Peyer's patch (tissue), 4 donors: ENCODE measurements at regions not wholly inside any gene's neighbourhood (a gene's known extent, or its start where the extent isn't known, plus 50 kb on each side); places are given as distances from the start of the nearest gene placed in this dataset.

Experiments
- DNase-seq, 3 donors: peaks; one replicate each; pipeline ENCODE4 v3.0.0-alpha.2; 2017 to 2019
- H3K27ac ChIP-seq, 4 donors: fragments of 200-600 bp; sonication (generic); one replicate each; pipeline ENCODE4 v1.5.1; 2016 to 2019
- H3K27me3 ChIP-seq, 2 donors: fragments of 200-600 bp; sonication (generic); one replicate each; pipeline ENCODE4 v1.5.1; 2019
- H3K36me3 ChIP-seq, 3 donors: fragments of 200-600 bp; sonication (generic); one replicate each; pipeline ENCODE4 v1.5.1; 2016 to 2019
- H3K4me1 ChIP-seq, 4 donors: fragments of 200-600 bp; sonication (generic); one replicate each; pipeline ENCODE4 v1.5.1; 2016 to 2019
- H3K4me3 ChIP-seq, 4 donors: fragments of 200-600 bp; sonication (generic); 1 replicate in 3 of 4; 2 replicates in 1 of 4; pipeline ENCODE4 v1.5.1; 2016 to 2019; ENCODE audit warnings: mild to moderate bottlenecking in 1 of 4
- H3K9me3 ChIP-seq, 4 donors: fragments of 200-600 bp; sonication (generic); one replicate each; pipeline ENCODE4 v1.5.1; 2016 to 2019; ENCODE audit warnings: mild to moderate bottlenecking in 1 of 4
- CTCF ChIP-seq, 6 experiments: fragments of 450-650 bp in 4 of 6; fragments of 200-600 bp in 2 of 6; sonication (generic) in 1 of 6; IDR thresholded peaks; one replicate each; pipeline ENCODE4 v1.5.1; 2017 to 2019; ENCODE audit warnings: antibody characterized with exemption in 6 of 6, mild to moderate bottlenecking in 3 of 6, moderate library complexity in 1 of 6
- POLR2A ChIP-seq, 2 donors: fragments of 450-650 bp; IDR thresholded peaks; one replicate each; pipeline ENCODE4 v1.5.1; 2017; ENCODE audit warnings: antibody characterized with exemption in 2 of 2, mild to moderate bottlenecking in 2 of 2, moderate library complexity in 2 of 2

- Histone ChIP-seq H3K27ac (no peak overlapping the region), H3K36me3 (no peaks in the 10 kb centered on the region), H3K4me1 (no peaks in the 10 kb centered on the region), H3K4me3 (no peak overlapping the region), H3K27me3 (no peaks in the 10 kb centered on the region), H3K9me3 (no peaks in the 10 kb centered on the region)
- TF ChIP-seq POLR2A (IDR thresholded peaks at IDR 0.05) (no peak), CTCF (IDR thresholded peaks at IDR 0.05) (no peak)
- DNase-seq, result no peak
Measured at GRCh38 chr13:111984349-111984748, 82.6 kb upstream of the SOX1 start.

- Histone ChIP-seq H3K4me1 (no peaks in the 10 kb centered on the region), H3K4me3 (no peak overlapping the region), H3K9me3 (no peaks in the 10 kb centered on the region), H3K36me3 (no peaks in the 10 kb centered on the region), H3K27me3 (no peaks in the 10 kb centered on the region), H3K27ac (no peak overlapping the region)
- DNase-seq, result no peak
- TF ChIP-seq CTCF (IDR thresholded peaks at IDR 0.05), result no peak
- TF ChIP-seq POLR2A (IDR thresholded peaks at IDR 0.05), result no peak
Measured at GRCh38 chr13:111990362-111990761, 76.6 kb upstream of the SOX1 start.

GRCh38 chr13:111992911-111993310, 74.0 kb upstream of the SOX1 start:
- no peak for DNase-seq
- H3K4me1 ChIP-seq, result no peaks in the 10 kb centered on the region

GRCh38 chr13:111993691-111994090, 73.3 kb upstream of the SOX1 start:
- no peaks in the 10 kb centered on the region for H3K27me3 ChIP-seq
- no peak for TF ChIP-seq CTCF (IDR thresholded peaks at IDR 0.05)
- DNase-seq, result no peak

More at GRCh38 chr13:111992911-111993310, 74.0 kb upstream of the SOX1 start:
- Histone ChIP-seq H3K4me3 (no peak overlapping the region), H3K27ac (no peak overlapping the region), H3K9me3 (no peaks in the 10 kb centered on the region), H3K36me3 (no peaks in the 10 kb centered on the region), H3K27me3 (no peaks in the 10 kb centered on the region)
- no peak for TF ChIP-seq CTCF (IDR thresholded peaks at IDR 0.05)
- TF ChIP-seq POLR2A (IDR thresholded peaks at IDR 0.05), result no peak

GRCh38 chr13:111994578-111994977, 72.4 kb upstream of the SOX1 start:
- H3K4me3 ChIP-seq, result no peak overlapping the region
- no peaks in the 10 kb centered on the region for H3K27me3 ChIP-seq
- DNase-seq, result no peak
- TF ChIP-seq CTCF (IDR thresholded peaks at IDR 0.05) (no peak), POLR2A (IDR thresholded peaks at IDR 0.05) (no peak)
- H3K27ac ChIP-seq, result no peak overlapping the region
- H3K36me3 ChIP-seq, result no peaks in the 10 kb centered on the region
- no peaks in the 10 kb centered on the region for H3K4me1 ChIP-seq
- no peaks in the 10 kb centered on the region for H3K9me3 ChIP-seq

More at GRCh38 chr13:111993691-111994090, 73.3 kb upstream of the SOX1 start:
- no peak overlapping the region for H3K4me3 ChIP-seq
- H3K9me3 ChIP-seq, result no peaks in the 10 kb centered on the region
- H3K4me1 ChIP-seq, result no peaks in the 10 kb centered on the region
- H3K36me3 ChIP-seq, result no peaks in the 10 kb centered on the region
- H3K27ac ChIP-seq, result no peak overlapping the region

GRCh38 chr13:111999352-111999751, 67.6 kb upstream of the SOX1 start:
- Histone ChIP-seq H3K9me3 (no peaks in the 10 kb centered on the region), H3K4me3 (no peak overlapping the region), H3K4me1 (no peaks in the 10 kb centered on the region), H3K27ac (no peak overlapping the region), H3K36me3 (no peaks in the 10 kb centered on the region), H3K27me3 (no peaks in the 10 kb centered on the region)
- no peak for DNase-seq
- TF ChIP-seq CTCF (IDR thresholded peaks at IDR 0.05) (no peak), POLR2A (IDR thresholded peaks at IDR 0.05) (no peak)
